OCI-LY3 (cell line): ENCODE measurements at regions not wholly inside any gene's neighbourhood (a gene's known extent, or its start where the extent isn't known, plus 50 kb on each side); places are given as distances from the start of the nearest gene placed in this dataset.

Experiments
- H2AFZ ChIP-seq: fragments of 200-600, 300-600 bp; shearing (Covaris generic); 2 replicates; pipeline ENCODE4 v1.6.0; 2014; ENCODE audit warnings: antibody characterized with exemption, low read depth, low read length
- H3K27ac ChIP-seq: fragments of 200-600, 300-600 bp; sonication (generic); 2 replicates; pipeline ENCODE4 v1.5.1; 2014; ENCODE audit warnings: mild to moderate bottlenecking, low read length, moderate library complexity, mixed read lengths
- H3K27me3 ChIP-seq: fragments of 200-600, 300-600 bp; sonication (generic); 2 replicates; pipeline ENCODE4 v1.6.1; 2014; ENCODE audit warnings: low read depth, low read length, mixed read lengths
- H3K36me3 ChIP-seq: fragments of 200-600, 300-600 bp; sonication (generic); replicated peaks from 2 replicates; pipeline ENCODE3; 2014; ENCODE audit warnings: low read depth, low read length, mixed read lengths
- H3K4me1 ChIP-seq: fragments of 300-600, 200-600 bp; sonication (generic); 2 replicates; pipeline ENCODE4 v1.6.1; 2014; ENCODE audit warnings: low read length, mixed read lengths
- H3K4me2 ChIP-seq: fragments of 200-600, 300-600 bp; sonication (generic); 2 replicates; pipeline ENCODE4 v1.6.1; 2014; ENCODE audit warnings: low read length, mixed read lengths
- H3K4me3 ChIP-seq: fragments of 300-600, 200-600 bp; sonication (generic); 2 replicates; pipeline ENCODE4 v1.5.1; 2014; ENCODE audit warnings: antibody characterized with exemption, mild to moderate bottlenecking, low read length, moderate library complexity
- H3K79me2 ChIP-seq: fragments of 300-600, 200-600 bp; shearing (Covaris generic); 2 replicates; pipeline ENCODE4 v1.6.1; 2014; ENCODE audit warnings: mild to moderate bottlenecking, low read length, mixed read lengths
- H3K9ac ChIP-seq: fragments of 300-600, 200-600 bp; shearing (Covaris generic); 2 replicates; pipeline ENCODE4 v1.6.0; 2014; ENCODE audit warnings: mild to moderate bottlenecking, low read length, moderate library complexity
- H3K9me3 ChIP-seq: fragments of 200-600, 300-600 bp; shearing (Covaris generic); 2 replicates; pipeline ENCODE4 v1.6.1; 2014; ENCODE audit warnings: low read length, mixed read lengths; ENCODE audit not compliant: insufficient read depth
- H4K20me1 ChIP-seq: fragments of 200-600, 300-600 bp; sonication (generic); 2 replicates; pipeline ENCODE4 v1.6.1; 2016; ENCODE audit warnings: low read length, mixed read lengths; ENCODE audit not compliant: insufficient read depth
- EZH2phosphoT487 ChIP-seq: fragments of 200-600 bp; shearing (Covaris generic); IDR thresholded peaks from 2 replicates; pipeline ENCODE4 v1.6.1; 2018; ENCODE audit warnings: antibody characterized with exemption, mixed run types, low read depth
- TF ChIP-seq, protein P1 (sequence below): fragments of 200-600, 300-600 bp; sonication (generic); IDR thresholded peaks from 2 replicates; pipeline ENCODE4 v1.5.1; 2014; ENCODE audit warnings: antibody characterized with exemption, low read length, low read depth

DNA sequence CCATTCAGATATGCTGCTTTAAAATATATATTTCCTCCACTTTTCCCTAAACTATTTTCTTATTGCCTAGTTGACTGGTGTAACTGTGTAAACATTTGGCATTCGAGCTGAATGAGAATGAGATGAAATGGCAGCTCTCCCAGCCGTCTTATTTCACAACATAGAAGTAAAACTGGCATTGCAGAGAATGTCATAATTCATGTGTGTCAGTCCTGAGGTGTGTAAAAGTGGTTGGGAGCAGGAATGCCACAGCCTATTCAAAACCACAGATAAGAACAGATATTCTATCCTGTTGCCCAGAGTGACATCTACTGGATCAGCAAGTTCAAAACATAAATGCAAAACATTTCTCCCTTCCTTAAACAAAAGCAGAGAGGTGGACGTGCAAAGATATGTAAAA is 565.5 kb upstream of the CHAC2 start:
- H3K4me3 ChIP-seq, result no peak overlapping the region
- no peak overlapping the region for H3K27ac ChIP-seq
- H2AFZ ChIP-seq, result peak overlapping the region; percentile 23; the same call in 1 of the 2 replicates
- no peaks in the 10 kb centered on the region for H3K9me3 ChIP-seq
- H3K4me1 ChIP-seq, result no peaks in the 10 kb centered on the region
- no peaks in the 10 kb centered on the region for H3K36me3 ChIP-seq
- no peak for TF ChIP-seq EZH2phosphoT487
- TF ChIP-seq, protein P1, sequence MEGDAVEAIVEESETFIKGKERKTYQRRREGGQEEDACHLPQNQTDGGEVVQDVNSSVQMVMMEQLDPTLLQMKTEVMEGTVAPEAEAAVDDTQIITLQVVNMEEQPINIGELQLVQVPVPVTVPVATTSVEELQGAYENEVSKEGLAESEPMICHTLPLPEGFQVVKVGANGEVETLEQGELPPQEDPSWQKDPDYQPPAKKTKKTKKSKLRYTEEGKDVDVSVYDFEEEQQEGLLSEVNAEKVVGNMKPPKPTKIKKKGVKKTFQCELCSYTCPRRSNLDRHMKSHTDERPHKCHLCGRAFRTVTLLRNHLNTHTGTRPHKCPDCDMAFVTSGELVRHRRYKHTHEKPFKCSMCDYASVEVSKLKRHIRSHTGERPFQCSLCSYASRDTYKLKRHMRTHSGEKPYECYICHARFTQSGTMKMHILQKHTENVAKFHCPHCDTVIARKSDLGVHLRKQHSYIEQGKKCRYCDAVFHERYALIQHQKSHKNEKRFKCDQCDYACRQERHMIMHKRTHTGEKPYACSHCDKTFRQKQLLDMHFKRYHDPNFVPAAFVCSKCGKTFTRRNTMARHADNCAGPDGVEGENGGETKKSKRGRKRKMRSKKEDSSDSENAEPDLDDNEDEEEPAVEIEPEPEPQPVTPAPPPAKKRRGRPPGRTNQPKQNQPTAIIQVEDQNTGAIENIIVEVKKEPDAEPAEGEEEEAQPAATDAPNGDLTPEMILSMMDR, result peak; percentile 49
- peak overlapping the region; percentile 26 for H3K4me2 ChIP-seq
- no peaks in the 10 kb centered on the region for H3K27me3 ChIP-seq
- no peak overlapping the region for H3K9ac ChIP-seq
- H4K20me1 ChIP-seq, result no peaks in the 10 kb centered on the region
- H3K79me2 ChIP-seq, result no peaks in the 10 kb centered on the region

DNA sequence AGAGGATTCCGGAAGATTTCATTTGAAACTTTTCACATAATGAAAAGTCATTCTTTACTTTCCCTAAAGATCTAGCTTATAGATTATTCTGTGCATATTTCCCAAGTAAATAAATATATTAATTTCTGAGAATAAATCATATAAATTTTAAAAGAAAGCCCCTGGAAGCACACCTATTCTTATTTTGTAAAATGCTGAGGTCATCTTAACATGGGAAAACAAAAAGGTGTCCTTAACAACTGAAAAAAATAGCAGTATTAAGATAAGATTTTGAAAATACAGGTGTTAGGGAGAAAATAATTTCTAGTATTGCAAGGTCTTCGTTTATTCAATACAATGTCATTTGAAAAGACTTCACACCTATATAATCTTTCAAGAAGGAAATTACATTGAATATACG is 567.5 kb upstream of the CHAC2 start:
- Histone ChIP-seq H3K27me3 (no peaks in the 10 kb centered on the region), H2AFZ (no peak overlapping the region), H3K36me3 (no peaks in the 10 kb centered on the region), H3K79me2 (no peaks in the 10 kb centered on the region), H3K4me3 (no peak overlapping the region), H3K9me3 (0 out of 2 replicates have a peak, but pooled peaks cover 2% of the 10 kb centered on the region), H3K9ac (no peak overlapping the region), H4K20me1 (no peaks in the 10 kb centered on the region), H3K4me1 (peaks cover 4% of the 10 kb centered on the region; the same call in 1 of the 2 replicates), H3K4me2 (no peak overlapping the region), H3K27ac (no peak overlapping the region)
- no peak for TF ChIP-seq EZH2phosphoT487
- TF ChIP-seq, protein P1, result no peak

- no peak for TF ChIP-seq EZH2phosphoT487
- TF ChIP-seq, protein P1, result no peak
- Histone ChIP-seq H3K4me1 (peaks cover 12% of the 10 kb centered on the region), H3K9me3 (no peaks in the 10 kb centered on the region), H3K4me3 (no peak overlapping the region), H3K36me3 (peaks cover 5% of the 10 kb centered on the region), H3K9ac (no peak overlapping the region), H3K4me2 (no peak overlapping the region), H3K27me3 (no peaks in the 10 kb centered on the region), H3K27ac (no peak overlapping the region), H4K20me1 (no peaks in the 10 kb centered on the region), H2AFZ (no peak overlapping the region), H3K79me2 (no peaks in the 10 kb centered on the region)
Observed at GRCh38 chr2:53188851-53189510, 578.6 kb upstream of the CHAC2 start.

DNA sequence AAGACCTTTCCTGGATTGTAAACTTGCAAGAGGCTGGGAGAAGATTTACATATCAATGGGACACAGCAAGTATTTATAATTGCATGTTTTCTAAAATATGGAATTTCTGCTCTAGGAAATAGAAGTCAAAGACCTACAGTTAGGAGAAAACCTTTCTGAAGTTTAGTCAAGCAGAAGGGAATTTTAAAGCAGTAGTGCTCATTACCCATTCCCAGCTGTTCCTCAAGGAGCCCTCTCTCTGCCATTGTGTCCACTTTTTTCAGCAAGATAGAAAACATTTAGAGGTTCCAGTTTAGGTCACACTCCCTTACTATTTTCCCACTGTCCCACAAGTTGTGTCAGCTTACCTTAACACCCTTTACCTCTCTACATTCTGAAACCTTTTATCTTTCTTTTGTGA is 584.0 kb upstream of the CHAC2 start:
- TF ChIP-seq, protein P1, result no peak
- TF ChIP-seq EZH2phosphoT487, result no peak
- H3K4me2 ChIP-seq, result no peak overlapping the region
- H3K79me2 ChIP-seq, result no peaks in the 10 kb centered on the region
- H4K20me1 ChIP-seq, result no peaks in the 10 kb centered on the region
- no peaks in the 10 kb centered on the region for H3K9me3 ChIP-seq
- H3K4me1 ChIP-seq, result peaks cover 12% of the 10 kb centered on the region
- H2AFZ ChIP-seq, result no peak overlapping the region
- no peaks in the 10 kb centered on the region for H3K36me3 ChIP-seq
- no peaks in the 10 kb centered on the region for H3K27me3 ChIP-seq
- no peak overlapping the region for H3K4me3 ChIP-seq
- H3K9ac ChIP-seq, result no peak overlapping the region
- H3K27ac ChIP-seq, result no peak overlapping the region
